ENCODE measurements at regions not wholly inside any gene's neighbourhood (a gene's known extent, or its start where the extent isn't known, plus 50 kb on each side); places are given as distances from the start of the nearest gene placed in this dataset.

GRCh38 chr7:124366118-124366517, 333.3 kb upstream of the TMEM229A start:
- Histone ChIP-seq H3K9ac (ENCODE audit: low read length) (no peak overlapping the region), H3K36me3 (ENCODE audit: low read length) (no peaks in the 10 kb centered on the region), H3K9me3 (ENCODE audit: insufficient read depth, low read length) (no peaks in the 10 kb centered on the region), H3K4me3 (ENCODE audit: insufficient read depth, low read length, poor library complexity, severe bottlenecking) (no peak overlapping the region), H3K27ac (ENCODE audit: low read depth, low read length) (no peak overlapping the region), H3F3A (ENCODE audit: insufficient read depth) (no peaks in the 10 kb centered on the region), H3K27me3 (ENCODE audit: low read length) (no peaks in the 10 kb centered on the region), H2AFZ (ENCODE audit: low read depth, low read length, severe bottlenecking) (no peak overlapping the region), H3K4me2 (ENCODE audit: low read depth, low read length, poor library complexity, severe bottlenecking) (no peak overlapping the region), H3K9me2 (replicated peaks; ENCODE audit: insufficient read depth, low read length) (no peaks in the 10 kb centered on the region), H4K20me1 (ENCODE audit: low read depth, low read length) (no peaks in the 10 kb centered on the region), H3K79me2 (ENCODE audit: insufficient read depth, low read length) (no peaks in the 10 kb centered on the region)
- TF ChIP-seq EZH2phosphoT487 (conservative IDR thresholded peaks at IDR 0.05; ENCODE audit: low read length) (no peak), CTCF (IDR thresholded peaks at IDR 0.05; ENCODE audit: insufficient read depth, low read length, poor library complexity, severe bottlenecking) (no peak)

- Histone ChIP-seq H3K9me2 (replicated peaks; ENCODE audit: insufficient read depth, low read length) (no peaks in the 10 kb centered on the region), H3K9ac (ENCODE audit: low read length) (no peak overlapping the region), H3K36me3 (ENCODE audit: low read length) (no peaks in the 10 kb centered on the region), H3K4me3 (ENCODE audit: insufficient read depth, low read length, poor library complexity, severe bottlenecking) (no peak overlapping the region), H3K9me3 (ENCODE audit: insufficient read depth, low read length) (no peaks in the 10 kb centered on the region), H3K27ac (ENCODE audit: low read depth, low read length) (no peak overlapping the region), H4K20me1 (ENCODE audit: low read depth, low read length) (no peaks in the 10 kb centered on the region), H3F3A (ENCODE audit: insufficient read depth) (no peaks in the 10 kb centered on the region), H3K27me3 (ENCODE audit: low read length) (no peaks in the 10 kb centered on the region), H3K79me2 (ENCODE audit: insufficient read depth, low read length) (no peaks in the 10 kb centered on the region), H3K4me2 (ENCODE audit: low read depth, low read length, poor library complexity, severe bottlenecking) (no peak overlapping the region), H2AFZ (ENCODE audit: low read depth, low read length, severe bottlenecking) (no peak overlapping the region)
- TF ChIP-seq CTCF (IDR thresholded peaks at IDR 0.05; ENCODE audit: insufficient read depth, low read length, poor library complexity, severe bottlenecking): no peak
- TF ChIP-seq EZH2phosphoT487 (conservative IDR thresholded peaks at IDR 0.05; ENCODE audit: low read length): no peak
Measured at GRCh38 chr7:124364283-124364682, 331.4 kb upstream of the TMEM229A start.

GRCh38 chr7:124354201-124354600, 321.3 kb upstream of the TMEM229A start:
- H3K9ac ChIP-seq (ENCODE audit: low read length): no peak overlapping the region
- H3K9me2 ChIP-seq (replicated peaks; ENCODE audit: insufficient read depth, low read length): no peaks in the 10 kb centered on the region
- no peak overlapping the region for H3K27ac ChIP-seq (ENCODE audit: low read depth, low read length)
- H3K79me2 ChIP-seq (ENCODE audit: insufficient read depth, low read length): no peaks in the 10 kb centered on the region
- TF ChIP-seq EZH2phosphoT487 (conservative IDR thresholded peaks at IDR 0.05; ENCODE audit: low read length) (no peak), CTCF (IDR thresholded peaks at IDR 0.05; ENCODE audit: insufficient read depth, low read length, poor library complexity, severe bottlenecking) (no peak)
- H3K36me3 ChIP-seq (ENCODE audit: low read length): no peaks in the 10 kb centered on the region
- H3F3A ChIP-seq (ENCODE audit: insufficient read depth): no peaks in the 10 kb centered on the region
- H4K20me1 ChIP-seq (ENCODE audit: low read depth, low read length): no peaks in the 10 kb centered on the region
- no peak overlapping the region for H3K4me2 ChIP-seq (ENCODE audit: low read depth, low read length, poor library complexity, severe bottlenecking)
- H3K4me3 ChIP-seq (ENCODE audit: insufficient read depth, low read length, poor library complexity, severe bottlenecking): no peak overlapping the region
- H3K27me3 ChIP-seq (ENCODE audit: low read length): no peaks in the 10 kb centered on the region
- H2AFZ ChIP-seq (ENCODE audit: low read depth, low read length, severe bottlenecking): no peak overlapping the region
- H3K9me3 ChIP-seq (ENCODE audit: insufficient read depth, low read length): no peaks in the 10 kb centered on the region

All from SU-DHL-6 (cell line).